Transverse colon (tissue), 4 donors: ENCODE measurements at regions not wholly inside any gene's neighbourhood (a gene's known extent, or its start where the extent isn't known, plus 50 kb on each side); places are given as distances from the start of the nearest gene placed in this dataset.

Experiments used
- DNase-seq: peaks from one replicate; pipeline ENCODE4 v3.0.0-alpha.2; 2019
- H3K27ac ChIP-seq, 4 donors: fragments of 200-600 bp; sonication (generic); 2 replicates each; pipeline ENCODE4 v1.5.1; 2016 to 2018; ENCODE audit warnings: inconsistent platforms in 4 of 4
- H3K27me3 ChIP-seq: fragments of 200-600 bp; sonication (generic); 2 replicates; pipeline ENCODE4 v1.5.1; 2017; ENCODE audit warnings: inconsistent platforms
- H3K36me3 ChIP-seq, 4 donors: fragments of 200-600 bp; sonication (generic); 2 replicates each; pipeline ENCODE4 v1.5.1; 2017 to 2019; ENCODE audit warnings: inconsistent platforms in 4 of 4
- H3K4me1 ChIP-seq, 4 donors: fragments of 200-600 bp; sonication (generic); 2 replicates each; pipeline ENCODE4 v1.5.1; 2017 to 2020; ENCODE audit warnings: inconsistent platforms in 4 of 4
- H3K4me3 ChIP-seq, 4 donors: fragments of 200-600 bp; sonication (generic); 1 replicate in 1 of 4; 2 replicates in 3 of 4; pipeline versions ENCODE4 v1.5.1 to v1.6.1; 2017 to 2019; ENCODE audit warnings: inconsistent platforms in 4 of 4
- H3K9me3 ChIP-seq, 2 donors: fragments of 200-600 bp; sonication (generic); 2 replicates each; pipeline ENCODE4 v1.5.1; 2017 to 2019; ENCODE audit warnings: inconsistent platforms in 2 of 2
- EP300 ChIP-seq: sonication (generic); formaldehyde crosslinking; IDR thresholded peaks from one replicate; pipeline ENCODE4 v1.6.1; 2017; ENCODE audit warnings: antibody characterized with exemption, low read depth
- POLR2A ChIP-seq: fragments of 450-650 bp; IDR thresholded peaks from one replicate; pipeline ENCODE4 v1.6.1; 2016; ENCODE audit warnings: antibody characterized with exemption, mild to moderate bottlenecking, moderate library complexity
- POLR2AphosphoS5 ChIP-seq, 3 donors: sonication (generic); formaldehyde crosslinking; IDR thresholded peaks; one replicate each; pipeline ENCODE4 v1.6.1; 2016; ENCODE audit warnings: antibody characterized with exemption in 3 of 3
- WGBS, 2 donors: methylation state at CpG; one replicate each; pipeline ENCODE4 v1.1.5; 2018; ENCODE audit warnings: low coverage in 1 of 2; 5-methylcytosine and 5-hydroxymethylcytosine counted together
- in situ Hi-C, 4 donors: fragments of 200-750 bp; cut with MboI; loops; one replicate each; pipeline versions ENCODE4 v1.15.0 to v1.15.1; 2017; ENCODE audit warnings: low sequenced_read_pairs in 3 of 4, low pct_ligation_motif_present in 1 of 4, low pct_unique_long_range_greater_than_20kb in 1 of 4
- intact Hi-C: fragments of 100-400 bp; cut with DNase I; formaldehyde crosslinking; loops from one replicate; pipeline ENCODE4 v1.15.1; 2023; ENCODE audit warnings: low total_unique reads
- TF ChIP-seq, protein P1 (sequence below), 5 experiments: fragments of 200-600 bp in 3 of 5; fragments of 450-650 bp in 2 of 5; sonication (generic) in 3 of 5; IDR thresholded peaks; 1 replicate in 2 of 5; 2 replicates in 3 of 5; pipeline ENCODE4 v1.5.1; 2016 to 2017; ENCODE audit warnings: antibody characterized with exemption in 5 of 5, inconsistent platforms in 3 of 5, mild to moderate bottlenecking in 2 of 5, moderate library complexity in 1 of 5

DNA sequence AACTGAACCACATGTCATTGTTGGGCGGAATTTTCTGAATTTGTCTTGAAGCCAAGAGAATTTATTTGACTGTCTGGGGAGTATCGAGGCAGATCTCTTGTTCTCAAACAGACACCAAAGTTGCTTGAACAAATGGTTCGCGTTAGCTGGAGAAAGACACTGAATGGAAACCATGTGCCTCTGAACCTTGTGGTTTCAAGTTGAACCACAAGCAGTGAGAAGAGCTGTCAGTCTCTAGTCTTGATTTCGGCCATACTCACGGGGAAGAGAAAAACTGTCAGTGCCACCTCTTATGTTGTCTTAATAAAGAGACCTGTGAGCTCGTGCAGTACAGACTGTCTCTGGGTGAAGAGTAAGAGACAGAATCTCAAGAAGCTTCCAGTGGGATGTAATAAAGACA, 886.5 kb upstream of the SOX9 start:
- in situ Hi-C loops (no loop called here), intact Hi-C loops (no loop called here)
- WGBS, 2 donors = 90 to 91% methylated on average over 2 to 7 of the region's 7 CpGs
- Histone ChIP-seq H3K27me3 (no peaks in the 10 kb centered on the region), H3K4me1 (no peaks in the 10 kb centered on the region), H3K27ac (no peak overlapping the region), H3K9me3 (no peaks in the 10 kb centered on the region), H3K4me3 (no peak overlapping the region), H3K36me3 (no peaks in the 10 kb centered on the region)
- no peak for TF ChIP-seq POLR2A
- TF ChIP-seq EP300 = no peak
- TF ChIP-seq, protein P1, sequence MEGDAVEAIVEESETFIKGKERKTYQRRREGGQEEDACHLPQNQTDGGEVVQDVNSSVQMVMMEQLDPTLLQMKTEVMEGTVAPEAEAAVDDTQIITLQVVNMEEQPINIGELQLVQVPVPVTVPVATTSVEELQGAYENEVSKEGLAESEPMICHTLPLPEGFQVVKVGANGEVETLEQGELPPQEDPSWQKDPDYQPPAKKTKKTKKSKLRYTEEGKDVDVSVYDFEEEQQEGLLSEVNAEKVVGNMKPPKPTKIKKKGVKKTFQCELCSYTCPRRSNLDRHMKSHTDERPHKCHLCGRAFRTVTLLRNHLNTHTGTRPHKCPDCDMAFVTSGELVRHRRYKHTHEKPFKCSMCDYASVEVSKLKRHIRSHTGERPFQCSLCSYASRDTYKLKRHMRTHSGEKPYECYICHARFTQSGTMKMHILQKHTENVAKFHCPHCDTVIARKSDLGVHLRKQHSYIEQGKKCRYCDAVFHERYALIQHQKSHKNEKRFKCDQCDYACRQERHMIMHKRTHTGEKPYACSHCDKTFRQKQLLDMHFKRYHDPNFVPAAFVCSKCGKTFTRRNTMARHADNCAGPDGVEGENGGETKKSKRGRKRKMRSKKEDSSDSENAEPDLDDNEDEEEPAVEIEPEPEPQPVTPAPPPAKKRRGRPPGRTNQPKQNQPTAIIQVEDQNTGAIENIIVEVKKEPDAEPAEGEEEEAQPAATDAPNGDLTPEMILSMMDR (IDR thresholded peaks at IDR 0.05) = no peak
- no peak for TF ChIP-seq POLR2AphosphoS5 (IDR thresholded peaks at IDR 0.05)
- no peak for DNase-seq

GRCh38 chr17:71237903-71238538, 882.8 kb upstream of the SOX9 start:
- Histone ChIP-seq H3K36me3 (no peaks in the 10 kb centered on the region), H3K27ac (no peak overlapping the region), H3K4me3 (no peak overlapping the region), H3K9me3 (no peaks in the 10 kb centered on the region), H3K27me3 (no peaks in the 10 kb centered on the region), H3K4me1 (no peaks in the 10 kb centered on the region)
- TF ChIP-seq, protein P1 (IDR thresholded peaks at IDR 0.05) = peak in 2 of 5 experiments; percentile 11 to 28
- no peak for TF ChIP-seq POLR2AphosphoS5 (IDR thresholded peaks at IDR 0.05)
- in situ Hi-C loops (no loop called here), intact Hi-C loops (no loop called here)
- 60 to 83% methylated on average over 1 of the region's 1 CpG for whole genome bisulfite sequencing, 2 donors
- DNase-seq = no peak

DNA sequence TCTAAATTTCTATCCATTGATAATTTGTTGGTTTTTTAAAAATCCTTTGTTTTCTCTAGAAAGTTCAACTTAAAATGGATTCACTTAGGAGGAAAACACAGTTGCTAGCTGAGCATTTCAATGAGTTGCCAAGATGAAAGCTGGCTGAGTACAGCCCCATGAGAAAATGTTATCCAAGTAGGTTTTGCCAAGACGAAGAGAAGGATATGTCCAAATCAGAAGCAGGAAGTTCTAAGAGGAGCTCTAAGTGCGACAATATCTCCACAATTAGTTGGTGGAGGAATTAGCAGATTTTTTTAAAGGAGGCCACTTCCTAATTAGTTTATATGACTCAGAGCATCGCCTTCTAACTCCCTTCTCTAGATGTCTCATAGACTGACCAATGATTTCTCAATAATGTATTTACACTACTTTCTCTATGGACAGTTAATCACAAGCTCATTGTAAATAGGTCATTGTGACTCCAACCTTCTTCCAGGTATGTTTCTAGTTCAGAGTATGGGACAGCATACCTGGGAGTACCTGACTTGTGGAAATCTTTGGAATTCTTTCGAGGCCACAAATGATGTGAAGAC, 873.3 kb upstream of the SOX9 start:
- intact Hi-C loops (no loop called here), in situ Hi-C loops (no loop called here)
- no peak overlapping the region for H3K4me3 ChIP-seq
- TF ChIP-seq POLR2AphosphoS5 (IDR thresholded peaks at IDR 0.05) (no peak), EP300 (no peak), POLR2A (no peak)
- TF ChIP-seq, protein P1 (IDR thresholded peaks at IDR 0.05) = no peak
- WGBS, 2 donors = 73 to 79% methylated on average over 3 to 4 of the region's 4 CpGs
- no peaks in the 10 kb centered on the region for H3K9me3 ChIP-seq
- H3K27me3 ChIP-seq = no peaks in the 10 kb centered on the region
- no peak for DNase-seq
- H3K36me3 ChIP-seq = no peaks in the 10 kb centered on the region
- H3K27ac ChIP-seq = no peak overlapping the region
- H3K4me1 ChIP-seq = no peaks in the 10 kb centered on the region

DNA sequence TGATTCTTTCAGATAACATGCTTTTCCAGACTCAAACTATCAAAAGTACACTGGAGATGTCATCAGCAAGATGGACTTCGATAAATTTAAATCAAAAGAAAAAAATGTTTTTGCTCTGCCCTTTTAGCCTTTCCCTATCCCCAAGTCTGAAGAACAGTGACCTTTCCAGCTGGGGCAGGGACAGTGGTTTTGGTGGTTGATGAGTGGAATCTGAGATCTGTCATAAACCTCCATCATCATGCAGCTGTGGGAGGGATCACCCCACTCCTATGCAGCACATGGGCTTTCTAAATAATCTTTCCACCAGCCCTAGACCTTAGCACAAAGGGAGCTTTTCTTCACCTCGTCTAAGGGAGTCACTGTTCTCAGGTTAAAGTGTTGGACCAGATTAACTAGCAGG, 869.5 kb upstream of the SOX9 start:
- 63 to 66% methylated on average over 2 of the region's 2 CpGs for WGBS, 2 donors

More for the DNA sequence above, 869.5 kb upstream of the SOX9 start:
- DNase-seq = no peak
- Histone ChIP-seq H3K27me3 (no peaks in the 10 kb centered on the region), H3K36me3 (no peaks in the 10 kb centered on the region), H3K4me3 (no peak overlapping the region), H3K9me3 (no peaks in the 10 kb centered on the region), H3K4me1 (no peaks in the 10 kb centered on the region), H3K27ac (no peak overlapping the region)
- TF ChIP-seq, protein P1 (IDR thresholded peaks at IDR 0.05) = no peak
- no peak for TF ChIP-seq POLR2AphosphoS5 (IDR thresholded peaks at IDR 0.05)
- TF ChIP-seq EP300 = no peak
- no peak for TF ChIP-seq POLR2A
- in situ Hi-C loops (no loop called here), intact Hi-C loops (no loop called here)
